OCI-LY3 (cell line): ENCODE measurements at regions not wholly inside any gene's neighbourhood (a gene's known extent, or its start where the extent isn't known, plus 50 kb on each side); places are given as distances from the start of the nearest gene placed in this dataset.

Experiments used
- H2AFZ ChIP-seq: fragments of 200-600, 300-600 bp; shearing (Covaris generic); 2 replicates; pipeline ENCODE4 v1.6.0; 2014; ENCODE audit warnings: antibody characterized with exemption, low read depth, low read length
- H3K27ac ChIP-seq: fragments of 200-600, 300-600 bp; sonication (generic); 2 replicates; pipeline ENCODE4 v1.5.1; 2014; ENCODE audit warnings: mild to moderate bottlenecking, low read length, moderate library complexity, mixed read lengths
- H3K27me3 ChIP-seq: fragments of 200-600, 300-600 bp; sonication (generic); 2 replicates; pipeline ENCODE4 v1.6.1; 2014; ENCODE audit warnings: low read depth, low read length, mixed read lengths
- H3K36me3 ChIP-seq: fragments of 200-600, 300-600 bp; sonication (generic); replicated peaks from 2 replicates; pipeline ENCODE3; 2014; ENCODE audit warnings: low read depth, low read length, mixed read lengths
- H3K4me1 ChIP-seq: fragments of 300-600, 200-600 bp; sonication (generic); 2 replicates; pipeline ENCODE4 v1.6.1; 2014; ENCODE audit warnings: low read length, mixed read lengths
- H3K4me2 ChIP-seq: fragments of 200-600, 300-600 bp; sonication (generic); 2 replicates; pipeline ENCODE4 v1.6.1; 2014; ENCODE audit warnings: low read length, mixed read lengths
- H3K4me3 ChIP-seq: fragments of 300-600, 200-600 bp; sonication (generic); 2 replicates; pipeline ENCODE4 v1.5.1; 2014; ENCODE audit warnings: antibody characterized with exemption, mild to moderate bottlenecking, low read length, moderate library complexity
- H3K79me2 ChIP-seq: fragments of 300-600, 200-600 bp; shearing (Covaris generic); 2 replicates; pipeline ENCODE4 v1.6.1; 2014; ENCODE audit warnings: mild to moderate bottlenecking, low read length, mixed read lengths
- H3K9ac ChIP-seq: fragments of 300-600, 200-600 bp; shearing (Covaris generic); 2 replicates; pipeline ENCODE4 v1.6.0; 2014; ENCODE audit warnings: mild to moderate bottlenecking, low read length, moderate library complexity
- H3K9me3 ChIP-seq: fragments of 200-600, 300-600 bp; shearing (Covaris generic); 2 replicates; pipeline ENCODE4 v1.6.1; 2014; ENCODE audit warnings: low read length, mixed read lengths; ENCODE audit not compliant: insufficient read depth
- H4K20me1 ChIP-seq: fragments of 200-600, 300-600 bp; sonication (generic); 2 replicates; pipeline ENCODE4 v1.6.1; 2016; ENCODE audit warnings: low read length, mixed read lengths; ENCODE audit not compliant: insufficient read depth
- EZH2phosphoT487 ChIP-seq: fragments of 200-600 bp; shearing (Covaris generic); IDR thresholded peaks from 2 replicates; pipeline ENCODE4 v1.6.1; 2018; ENCODE audit warnings: antibody characterized with exemption, mixed run types, low read depth
- TF ChIP-seq, protein P1 (sequence below): fragments of 200-600, 300-600 bp; sonication (generic); IDR thresholded peaks from 2 replicates; pipeline ENCODE4 v1.5.1; 2014; ENCODE audit warnings: antibody characterized with exemption, low read length, low read depth

DNA sequence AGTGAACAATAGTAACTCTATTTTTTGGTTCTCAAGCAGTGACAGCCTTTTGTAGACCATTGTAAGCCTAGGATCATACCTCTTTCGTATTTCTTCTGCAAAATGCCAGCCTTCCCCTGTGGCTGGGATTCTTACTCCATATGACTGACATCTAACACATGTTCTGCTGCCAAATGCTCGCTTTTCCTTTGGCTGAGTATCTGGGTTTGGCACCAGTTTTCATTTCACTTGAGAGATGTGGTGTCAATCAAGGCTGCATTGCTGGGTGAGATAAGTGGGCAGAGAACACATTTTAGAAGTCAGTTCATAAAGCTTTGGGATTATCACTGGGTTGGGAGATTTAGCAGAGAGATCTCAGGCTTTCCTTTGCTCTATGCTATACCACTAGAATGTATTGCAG, 514.7 kb upstream of the SGO1 start:
- Histone ChIP-seq H2AFZ (no peak overlapping the region), H3K9me3 (no peaks in the 10 kb centered on the region), H3K4me3 (no peak overlapping the region), H3K4me1 (no peaks in the 10 kb centered on the region), H3K4me2 (no peak overlapping the region), H4K20me1 (no peaks in the 10 kb centered on the region), H3K9ac (no peak overlapping the region), H3K79me2 (no peaks in the 10 kb centered on the region), H3K36me3 (no peaks in the 10 kb centered on the region), H3K27me3 (no peaks in the 10 kb centered on the region), H3K27ac (no peak overlapping the region)
- no peak for TF ChIP-seq EZH2phosphoT487
- TF ChIP-seq, protein P1, sequence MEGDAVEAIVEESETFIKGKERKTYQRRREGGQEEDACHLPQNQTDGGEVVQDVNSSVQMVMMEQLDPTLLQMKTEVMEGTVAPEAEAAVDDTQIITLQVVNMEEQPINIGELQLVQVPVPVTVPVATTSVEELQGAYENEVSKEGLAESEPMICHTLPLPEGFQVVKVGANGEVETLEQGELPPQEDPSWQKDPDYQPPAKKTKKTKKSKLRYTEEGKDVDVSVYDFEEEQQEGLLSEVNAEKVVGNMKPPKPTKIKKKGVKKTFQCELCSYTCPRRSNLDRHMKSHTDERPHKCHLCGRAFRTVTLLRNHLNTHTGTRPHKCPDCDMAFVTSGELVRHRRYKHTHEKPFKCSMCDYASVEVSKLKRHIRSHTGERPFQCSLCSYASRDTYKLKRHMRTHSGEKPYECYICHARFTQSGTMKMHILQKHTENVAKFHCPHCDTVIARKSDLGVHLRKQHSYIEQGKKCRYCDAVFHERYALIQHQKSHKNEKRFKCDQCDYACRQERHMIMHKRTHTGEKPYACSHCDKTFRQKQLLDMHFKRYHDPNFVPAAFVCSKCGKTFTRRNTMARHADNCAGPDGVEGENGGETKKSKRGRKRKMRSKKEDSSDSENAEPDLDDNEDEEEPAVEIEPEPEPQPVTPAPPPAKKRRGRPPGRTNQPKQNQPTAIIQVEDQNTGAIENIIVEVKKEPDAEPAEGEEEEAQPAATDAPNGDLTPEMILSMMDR: no peak

DNA sequence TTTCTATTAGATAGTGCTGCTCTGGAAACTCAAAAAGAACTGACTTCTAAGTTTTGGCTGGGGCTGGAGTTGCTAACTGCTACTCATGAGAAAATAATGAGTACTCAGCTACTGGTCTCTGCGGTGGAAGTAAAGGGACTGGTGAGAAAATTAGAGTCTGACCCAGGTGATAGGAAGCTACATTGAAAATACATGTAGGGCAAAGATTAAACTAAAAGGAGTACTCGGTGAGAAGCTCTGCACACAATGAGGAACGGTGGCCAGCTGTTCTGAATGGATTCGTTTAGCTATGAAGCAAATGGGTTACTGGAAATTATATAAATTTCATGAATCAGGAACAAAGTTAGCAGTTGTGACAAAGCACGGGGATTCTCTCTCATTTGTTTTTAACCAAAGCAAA, 512.9 kb upstream of the SGO1 start:
- Histone ChIP-seq H4K20me1 (no peaks in the 10 kb centered on the region), H3K4me3 (no peak overlapping the region), H3K27ac (no peak overlapping the region), H3K36me3 (no peaks in the 10 kb centered on the region), H3K4me2 (no peak overlapping the region), H3K27me3 (no peaks in the 10 kb centered on the region), H3K9me3 (no peaks in the 10 kb centered on the region), H2AFZ (no peak overlapping the region), H3K79me2 (no peaks in the 10 kb centered on the region), H3K4me1 (no peaks in the 10 kb centered on the region), H3K9ac (no peak overlapping the region)
- TF ChIP-seq, protein P1: no peak
- TF ChIP-seq EZH2phosphoT487: no peak

DNA sequence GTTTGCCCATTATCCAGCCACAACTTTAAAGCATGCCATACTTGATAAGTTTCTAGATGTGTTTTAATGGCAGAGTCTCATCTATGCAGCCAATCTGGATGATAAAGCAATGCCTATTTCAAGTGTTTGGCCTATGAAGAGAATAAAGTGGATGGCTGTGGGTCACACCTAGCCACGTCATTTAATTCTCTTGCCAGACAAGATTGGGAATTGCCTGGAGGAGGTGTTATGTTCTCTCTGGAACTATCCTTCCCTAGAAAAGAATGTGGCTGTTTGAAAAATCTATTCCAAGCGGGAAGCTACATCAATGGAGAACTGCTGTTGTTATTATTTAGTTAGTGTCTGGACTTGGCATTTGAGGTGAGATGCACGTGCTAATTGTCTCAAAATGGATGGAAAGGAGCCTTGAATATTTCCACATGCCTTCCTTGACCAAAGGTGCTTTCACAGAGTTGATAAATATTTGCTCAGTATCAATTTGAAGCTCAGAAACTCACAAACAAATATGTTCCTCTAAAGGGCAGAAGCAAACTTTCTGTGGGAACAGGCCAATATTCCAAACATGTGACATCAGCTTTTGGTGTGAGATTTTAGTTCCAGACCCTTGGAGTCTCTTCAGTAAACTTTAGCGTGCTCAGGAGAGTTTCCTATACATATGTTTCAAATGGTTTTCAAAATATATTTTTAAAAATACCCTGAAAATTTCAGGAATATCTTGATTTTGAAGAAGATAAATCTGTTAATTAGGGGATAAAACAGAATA, 510.6 kb upstream of the SGO1 start:
- no peak overlapping the region for H3K9ac ChIP-seq
- H3K36me3 ChIP-seq: no peaks in the 10 kb centered on the region
- H3K4me1 ChIP-seq: no peaks in the 10 kb centered on the region
- H4K20me1 ChIP-seq: no peaks in the 10 kb centered on the region
- H3K9me3 ChIP-seq: no peaks in the 10 kb centered on the region
- H2AFZ ChIP-seq: no peak overlapping the region
- TF ChIP-seq, protein P1: no peak
- TF ChIP-seq EZH2phosphoT487: no peak
- H3K27ac ChIP-seq: no peak overlapping the region
- no peak overlapping the region for H3K4me3 ChIP-seq
- no peaks in the 10 kb centered on the region for H3K79me2 ChIP-seq
- H3K27me3 ChIP-seq: no peaks in the 10 kb centered on the region
- H3K4me2 ChIP-seq: no peak overlapping the region

DNA sequence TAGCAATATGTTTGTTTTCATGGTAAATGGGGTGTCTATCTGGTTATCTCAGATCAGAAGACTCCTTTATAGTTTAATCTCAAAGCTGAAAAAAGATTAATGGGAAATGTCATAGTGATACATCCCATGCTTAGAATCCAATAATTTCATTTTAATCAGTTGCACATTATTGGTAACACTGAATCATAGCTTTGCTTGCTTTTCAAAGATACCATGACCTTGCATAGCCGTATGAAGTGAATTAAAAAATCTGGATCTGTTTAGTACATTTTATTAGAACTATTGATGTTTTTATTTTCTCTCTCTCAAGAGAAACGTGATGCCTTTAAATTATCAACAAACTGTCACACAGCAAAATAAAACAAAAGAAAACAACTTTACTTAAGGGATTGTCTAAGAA, 506.7 kb upstream of the SGO1 start:
- TF ChIP-seq, protein P1: no peak
- TF ChIP-seq EZH2phosphoT487: no peak
- Histone ChIP-seq H3K4me2 (no peak overlapping the region), H3K79me2 (no peaks in the 10 kb centered on the region), H3K27me3 (no peaks in the 10 kb centered on the region), H2AFZ (no peak overlapping the region), H3K36me3 (no peaks in the 10 kb centered on the region), H3K4me1 (no peaks in the 10 kb centered on the region), H3K9ac (no peak overlapping the region), H3K27ac (no peak overlapping the region), H3K4me3 (no peak overlapping the region), H4K20me1 (no peaks in the 10 kb centered on the region), H3K9me3 (peaks cover 2% of the 10 kb centered on the region; the same call in 1 of the 2 replicates)
